BLaER1 treated with 17β-estradiol and CSF1 and Interleukin-3, amounts not matched to agents 10 nM and 100 nM (cell line): ENCODE measurements at regions not wholly inside any gene's neighbourhood (a gene's known extent, or its start where the extent isn't known, plus 50 kb on each side); places are given as distances from the start of the nearest gene placed in this dataset.
A peak's percentile ranks its signal among the peaks of the same experiment; 100 is the strongest.

Experiments used
- H3K27ac ChIP-seq, 11 experiments: shearing (Covaris generic); formaldehyde crosslinking; 2 replicates each; pipeline ENCODE4 v1.8.1; 2022
- H3K27me3 ChIP-seq, 11 experiments: shearing (Covaris generic); formaldehyde crosslinking; 2 replicates each; pipeline ENCODE4 v1.8.1; 2022
- H3K36me3 ChIP-seq, 11 experiments: shearing (Covaris generic); formaldehyde crosslinking; 2 replicates each; pipeline ENCODE4 v1.8.1; 2022
- H3K4me1 ChIP-seq, 10 experiments: shearing (Covaris generic); formaldehyde crosslinking; 2 replicates each; pipeline ENCODE4 v1.8.1; 2022
- H3K4me2 ChIP-seq, 11 experiments: shearing (Covaris generic); formaldehyde crosslinking; 2 replicates each; pipeline ENCODE4 v1.8.1; 2022
- H3K4me3 ChIP-seq, 10 experiments: shearing (Covaris generic); formaldehyde crosslinking; 2 replicates each; pipeline ENCODE4 v1.8.1; 2022
- H3K9ac ChIP-seq, 11 experiments: shearing (Covaris generic); formaldehyde crosslinking; 2 replicates each; pipeline ENCODE4 v1.8.1; 2022
- H3K9me3 ChIP-seq, 11 experiments: shearing (Covaris generic); formaldehyde crosslinking; replicated peaks in 1 of 11; 2 replicates each; pipeline ENCODE4 v1.8.1; 2022
- H4K20me1 ChIP-seq, 11 experiments: shearing (Covaris generic); formaldehyde crosslinking; 2 replicates each; pipeline ENCODE4 v1.8.1; 2022
- Cebpa-rat ChIP-seq, 11 experiments: shearing (Covaris generic); IDR thresholded peaks; 2 replicates each; pipeline ENCODE4 v1.8.1; 2022

GRCh38 chr5:175021841-175022625 is 297.7 kb downstream of the MSX2 start:
- no peak for TF ChIP-seq Cebpa-rat (IDR thresholded peaks at IDR 0.05)
- Histone ChIP-seq H3K9me3 (peaks cover 20 to 29% (median 27%) of the 10 kb centered on the region in 11 experiments), H3K4me3 (no peak overlapping the region), H3K36me3 (no peaks in the 10 kb centered on the region), H3K4me1 (peaks cover 0 to 4% (median 0%) of the 10 kb centered on the region in 10 experiments; a peak in 1 of 20 replicates), H3K27me3 (no peaks in the 10 kb centered on the region; a peak in 1 of 22 replicates), H3K4me2 (no peak overlapping the region), H3K9ac (no peak overlapping the region), H3K27ac (no peak overlapping the region), H4K20me1 (no peaks in the 10 kb centered on the region)

DNA sequence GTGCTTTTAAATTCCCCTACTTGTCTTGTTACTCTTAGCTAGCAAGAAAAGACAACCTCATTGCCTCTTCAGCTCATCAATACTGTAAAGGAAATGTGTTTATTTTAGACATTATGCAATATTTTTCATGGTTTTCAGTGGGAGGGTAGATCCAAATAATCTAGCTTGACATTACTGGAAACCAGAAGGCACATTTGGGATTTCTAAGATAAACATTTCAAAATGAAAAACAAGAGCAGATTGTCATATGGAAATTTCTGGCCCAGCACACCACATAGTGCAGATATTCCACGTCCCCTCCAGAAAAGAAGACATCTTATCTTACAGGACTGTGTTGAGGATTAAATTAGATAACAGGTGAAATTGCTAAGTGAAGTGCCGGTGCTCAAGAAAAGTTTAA is 296.9 kb downstream of the MSX2 start:
- H3K4me2 ChIP-seq, result no peak overlapping the region
- peaks cover 16 to 25% (median 22%) of the 10 kb centered on the region in 11 experiments for H3K9me3 ChIP-seq
- no peak overlapping the region for H3K27ac ChIP-seq
- peaks cover 0 to 4% (median 0%) of the 10 kb centered on the region in 10 experiments; a peak in 1 of 20 replicates for H3K4me1 ChIP-seq
- no peaks in the 10 kb centered on the region for H3K36me3 ChIP-seq
- H3K4me3 ChIP-seq, result no peak overlapping the region
- no peaks in the 10 kb centered on the region; a peak in 1 of 22 replicates for H3K27me3 ChIP-seq
- TF ChIP-seq Cebpa-rat (IDR thresholded peaks at IDR 0.05), result no peak
- H4K20me1 ChIP-seq, result no peaks in the 10 kb centered on the region
- H3K9ac ChIP-seq, result no peak overlapping the region

- TF ChIP-seq Cebpa-rat (IDR thresholded peaks at IDR 0.05), result no peak
- Histone ChIP-seq H3K27ac (no peak overlapping the region), H3K9ac (no peak overlapping the region), H4K20me1 (no peaks in the 10 kb centered on the region), H3K4me1 (no peaks in the 10 kb centered on the region), H3K4me2 (no peak overlapping the region), H3K27me3 (no peaks in the 10 kb centered on the region), H3K4me3 (no peak overlapping the region), H3K36me3 (no peaks in the 10 kb centered on the region), H3K9me3 (no peaks in the 10 kb centered on the region)
These were observed 290.8 kb downstream of the MSX2 start for GRCh38 chr5:175015028-175015685.

GRCh38 chr5:175013251-175013650 is 288.9 kb downstream of the MSX2 start:
- H3K27me3 ChIP-seq, result no peaks in the 10 kb centered on the region
- no peak overlapping the region for H3K4me3 ChIP-seq
- H3K4me2 ChIP-seq, result no peak overlapping the region
- no peaks in the 10 kb centered on the region for H4K20me1 ChIP-seq
- H3K4me1 ChIP-seq, result no peaks in the 10 kb centered on the region
- H3K36me3 ChIP-seq, result no peaks in the 10 kb centered on the region
- no peak overlapping the region for H3K9ac ChIP-seq
- TF ChIP-seq Cebpa-rat (IDR thresholded peaks at IDR 0.05), result no peak
- H3K9me3 ChIP-seq, result no peaks in the 10 kb centered on the region
- no peak overlapping the region for H3K27ac ChIP-seq

DNA sequence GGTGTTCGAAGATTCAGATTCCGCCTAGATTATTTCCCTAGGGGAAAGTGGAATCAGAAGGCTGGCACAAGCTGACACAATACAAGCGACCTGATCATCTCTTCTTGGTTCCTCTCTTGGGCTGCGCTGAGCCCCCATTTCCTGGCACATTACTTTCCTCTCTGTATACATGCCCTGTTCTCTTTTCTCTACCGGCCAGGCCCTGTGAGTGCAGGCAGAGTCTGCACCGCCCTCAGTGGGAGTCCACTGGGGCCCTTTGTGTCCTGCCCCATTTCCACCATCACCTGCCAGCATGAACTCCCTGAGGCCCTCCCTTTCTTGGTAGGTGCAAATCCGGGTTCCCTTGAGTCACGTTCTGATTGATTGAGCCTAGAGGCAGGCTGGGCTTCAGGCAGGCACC is 287.9 kb downstream of the MSX2 start:
- Histone ChIP-seq H3K9me3 (no peaks in the 10 kb centered on the region), H3K4me1 (no peaks in the 10 kb centered on the region), H3K27ac (no peak overlapping the region), H4K20me1 (no peaks in the 10 kb centered on the region), H3K9ac (no peak overlapping the region), H3K4me2 (no peak overlapping the region), H3K36me3 (no peaks in the 10 kb centered on the region), H3K27me3 (no peaks in the 10 kb centered on the region), H3K4me3 (no peak overlapping the region)
- TF ChIP-seq Cebpa-rat (IDR thresholded peaks at IDR 0.05), result no peak

DNA sequence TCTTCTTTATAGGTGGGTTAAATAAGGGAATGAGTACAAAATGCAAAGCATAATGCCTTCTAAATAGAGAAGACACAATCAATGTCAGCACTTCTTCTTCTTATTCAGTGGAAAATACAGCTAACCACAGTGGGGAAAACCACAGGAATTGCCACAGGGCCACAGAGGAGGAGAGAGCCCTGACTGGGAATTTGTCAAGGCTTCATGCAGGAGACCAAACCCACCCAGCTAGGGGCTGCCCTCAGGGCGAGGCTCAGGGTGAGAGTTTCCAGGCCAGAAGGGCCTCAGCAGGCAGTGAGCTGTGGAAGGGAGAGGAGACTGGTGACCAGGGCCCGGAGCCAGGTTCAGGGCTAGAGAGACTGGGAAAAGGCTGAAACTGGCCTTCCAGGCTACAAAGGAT is 279.1 kb downstream of the MSX2 start:
- H3K9me3 ChIP-seq, result peaks cover 9 to 19% (median 13%) of the 10 kb centered on the region in 11 experiments; a peak in 21 of 22 replicates
- H3K4me3 ChIP-seq, result no peak overlapping the region
- no peaks in the 10 kb centered on the region for H3K27me3 ChIP-seq
- H3K9ac ChIP-seq, result no peak overlapping the region
- H3K36me3 ChIP-seq, result no peaks in the 10 kb centered on the region
- H3K4me1 ChIP-seq, result peaks cover 0 to 11% (median 0%) of the 10 kb centered on the region in 10 experiments; a peak in 3 of 20 replicates
- no peaks in the 10 kb centered on the region for H4K20me1 ChIP-seq
- TF ChIP-seq Cebpa-rat (IDR thresholded peaks at IDR 0.05), result no peak
- H3K27ac ChIP-seq, result no peak overlapping the region
- peak overlapping the region in 2 of 11 experiments; percentile 49 to 66; a peak in 3 of 22 replicates for H3K4me2 ChIP-seq

DNA sequence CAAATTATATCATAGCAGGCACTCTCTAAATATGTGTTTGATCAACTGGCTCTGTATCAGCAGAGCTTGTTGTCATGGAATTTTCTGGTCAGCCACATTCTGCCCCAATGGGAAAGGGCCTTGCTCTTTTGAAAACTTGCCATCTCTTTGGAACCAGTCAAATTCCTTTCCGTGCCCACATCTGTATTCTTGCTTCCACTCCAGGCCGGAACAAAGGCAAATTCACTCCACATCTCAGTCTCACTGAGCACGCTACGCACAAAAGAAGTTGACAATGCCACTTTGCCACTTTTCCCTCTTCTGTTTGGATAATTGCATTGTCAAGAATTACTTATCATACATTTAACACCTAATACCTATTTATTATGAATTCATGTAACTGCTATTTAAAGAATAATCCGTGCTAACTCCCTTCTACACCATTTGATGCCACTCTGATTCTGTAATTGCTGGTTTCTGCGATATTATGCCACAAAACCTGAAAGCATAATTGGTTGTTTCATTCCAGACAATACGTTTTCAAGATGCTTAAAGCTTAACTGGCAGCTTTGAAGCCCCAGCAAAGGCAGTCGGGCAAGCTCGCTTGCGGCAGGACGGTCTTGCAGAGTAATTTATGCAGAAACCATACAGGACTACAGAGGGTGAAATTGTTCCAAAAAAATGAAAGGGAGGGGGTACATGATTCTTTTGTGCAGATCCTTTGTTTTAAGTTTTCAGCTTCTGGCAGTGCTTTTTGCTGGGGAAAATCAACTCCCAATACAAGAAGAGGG is 277.7 kb downstream of the MSX2 start:
- no peaks in the 10 kb centered on the region for H3K27me3 ChIP-seq
- no peak overlapping the region for H3K4me2 ChIP-seq
- no peak overlapping the region for H3K27ac ChIP-seq
- peaks cover 0 to 11% (median 0%) of the 10 kb centered on the region in 10 experiments; a peak in 4 of 20 replicates for H3K4me1 ChIP-seq
- no peak overlapping the region for H3K9ac ChIP-seq
- no peak overlapping the region for H3K4me3 ChIP-seq
- peaks cover 15 to 33% (median 21%) of the 10 kb centered on the region in 11 experiments for H3K9me3 ChIP-seq
- no peaks in the 10 kb centered on the region for H3K36me3 ChIP-seq
- no peak for TF ChIP-seq Cebpa-rat (IDR thresholded peaks at IDR 0.05)
- no peaks in the 10 kb centered on the region for H4K20me1 ChIP-seq

DNA sequence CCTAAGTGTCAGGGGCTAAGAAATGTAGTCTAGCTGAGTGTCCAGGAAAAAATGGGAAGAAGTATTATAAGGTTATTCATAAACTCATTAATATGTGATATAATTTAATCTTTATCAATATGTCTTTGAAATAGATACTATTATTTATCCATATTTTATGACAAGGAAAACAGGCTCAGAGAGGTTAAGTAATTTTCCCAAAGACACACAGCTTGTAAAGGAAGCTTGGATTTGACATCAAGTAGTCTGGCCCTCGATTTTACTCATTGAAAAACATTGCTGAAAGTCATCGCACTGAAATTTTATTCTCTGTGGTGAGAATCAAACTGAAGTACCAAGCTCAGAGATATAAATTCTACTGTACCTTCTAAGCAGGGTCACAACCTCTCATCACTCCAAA is 276.9 kb downstream of the MSX2 start:
- Histone ChIP-seq H3K9me3 (peaks cover 15 to 34% (median 21%) of the 10 kb centered on the region in 11 experiments), H3K27me3 (no peaks in the 10 kb centered on the region), H3K4me2 (no peak overlapping the region), H3K27ac (no peak overlapping the region), H3K9ac (no peak overlapping the region), H3K4me1 (peaks cover 0 to 11% (median 0%) of the 10 kb centered on the region in 10 experiments; a peak in 4 of 20 replicates), H4K20me1 (no peaks in the 10 kb centered on the region), H3K4me3 (no peak overlapping the region), H3K36me3 (no peaks in the 10 kb centered on the region)
- no peak for TF ChIP-seq Cebpa-rat (IDR thresholded peaks at IDR 0.05)

DNA sequence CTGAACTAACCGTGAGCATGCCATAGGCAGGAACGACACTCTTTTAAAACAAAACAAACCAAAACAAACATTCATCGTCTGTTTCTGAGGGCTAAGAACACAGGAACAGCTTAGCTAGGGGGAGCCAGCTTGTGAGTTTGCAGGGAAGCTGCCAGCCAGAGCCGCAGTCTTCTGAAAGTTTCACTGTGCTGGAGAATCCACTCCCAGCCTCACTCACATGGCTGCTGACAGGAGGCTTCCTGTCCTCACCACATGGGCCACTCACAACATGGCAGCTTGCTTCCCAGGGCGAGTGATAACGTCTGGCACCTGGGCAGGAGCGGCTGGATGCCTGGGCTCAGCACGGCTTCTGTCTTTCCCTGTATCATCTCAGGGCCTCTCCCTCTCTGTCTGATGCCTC is 275.2 kb downstream of the MSX2 start:
- no peak overlapping the region for H3K27ac ChIP-seq
- no peak overlapping the region for H3K4me3 ChIP-seq
- no peak overlapping the region for H3K9ac ChIP-seq
- no peak for TF ChIP-seq Cebpa-rat (IDR thresholded peaks at IDR 0.05)
- peaks cover 15 to 34% (median 21%) of the 10 kb centered on the region in 11 experiments for H3K9me3 ChIP-seq
- no peaks in the 10 kb centered on the region for H4K20me1 ChIP-seq
- H3K4me2 ChIP-seq, result no peak overlapping the region
- no peaks in the 10 kb centered on the region for H3K27me3 ChIP-seq
- peaks cover 0 to 11% (median 0%) of the 10 kb centered on the region in 10 experiments; a peak in 4 of 20 replicates for H3K4me1 ChIP-seq
- H3K36me3 ChIP-seq, result no peaks in the 10 kb centered on the region
